ENCODE measurements at regions not wholly inside any gene's neighbourhood (a gene's known extent, or its start where the extent isn't known, plus 50 kb on each side); places are given as distances from the start of the nearest gene placed in this dataset.

- TF ChIP-seq POLR2A (IDR thresholded peaks at IDR 0.05; ENCODE audit: low read depth, low read length) (no peak), TAF1 (IDR thresholded peaks at IDR 0.05; ENCODE audit: low read depth, low read length) (no peak)
Measured at GRCh38 chr4:170145120-170145519, 55.4 kb upstream of the AADAT start.

Measured in GM12891 (cell line).